GM21786 (cell line): ENCODE measurements at regions not wholly inside any gene's neighbourhood (a gene's known extent, or its start where the extent isn't known, plus 50 kb on each side); places are given as distances from the start of the nearest gene placed in this dataset.
A peak's percentile ranks its signal among the peaks of the same experiment; 100 is the strongest.
"Not testable (repeated sequence)": the region's sequence is repeated elsewhere in the genome, so short reads cannot be mapped to it uniquely, and the experiment has no call there.

ENCODE experiments used
- ATAC-seq: cut with Tn5 transposase; IDR thresholded peaks from one replicate; pipeline ENCODE4 v1.9.1; 2021; ENCODE audit not compliant: unreplicated experiment

- peak; percentile 87 for ATAC-seq
Measured at GRCh38 chr7:149714081-149714909, 59.1 kb downstream of the ZNF467 start.

- ATAC-seq: no peak
Measured at GRCh38 chr7:149713731-149714068, 59.7 kb downstream of the ZNF467 start.

GRCh38 chr7:149713061-149713730 lies 60.2 kb downstream of the ZNF467 start:
- no peak for ATAC-seq

- ATAC-seq: no peak
Measured at GRCh38 chr7:149708026-149708425, 65.4 kb downstream of the ZNF467 start.

- no peak for ATAC-seq
Measured at GRCh38 chr7:149707448-149707886, 65.9 kb downstream of the ZNF467 start.

GRCh38 chr7:149706398-149706797 lies 67.0 kb downstream of the ZNF467 start:
- ATAC-seq: no peak

GRCh38 chr7:149704507-149704906 lies 68.9 kb downstream of the ZNF467 start:
- no peak for ATAC-seq

GRCh38 chr7:149703044-149703650 lies 70.2 kb downstream of the ZNF467 start:
- ATAC-seq: no peak

- no peak for ATAC-seq
Measured at GRCh38 chr7:149701495-149702240, 71.7 kb downstream of the ZNF467 start.

- ATAC-seq: not testable (repeated sequence)
Measured at GRCh38 chr7:149697767-149698166, 75.6 kb downstream of the ZNF467 start.

GRCh38 chr7:149696280-149696679 lies 77.1 kb downstream of the ZNF467 start:
- ATAC-seq: no peak

- no peak for ATAC-seq
Measured at GRCh38 chr7:149692557-149692982, 80.8 kb downstream of the ZNF467 start.

- no peak for ATAC-seq
Measured at GRCh38 chr7:149692056-149692455, 81.3 kb downstream of the ZNF467 start.

GRCh38 chr7:149690688-149691446 lies 82.5 kb downstream of the ZNF467 start:
- no peak for ATAC-seq

GRCh38 chr7:149689291-149689721 lies 84.1 kb downstream of the ZNF467 start:
- ATAC-seq: no peak

- ATAC-seq: no peak
Measured at GRCh38 chr7:149688836-149689235, 84.6 kb downstream of the ZNF467 start.

GRCh38 chr7:149687820-149688219 lies 85.6 kb downstream of the ZNF467 start:
- not testable (repeated sequence) for ATAC-seq

GRCh38 chr7:149686449-149686848 lies 86.9 kb downstream of the ZNF467 start:
- no peak for ATAC-seq

GRCh38 chr7:149686011-149686410 lies 87.4 kb downstream of the ZNF467 start:
- no peak for ATAC-seq

GRCh38 chr7:149685455-149685854 lies 87.9 kb downstream of the ZNF467 start:
- ATAC-seq: no peak
